T1000 (cell line): ENCODE measurements at regions not wholly inside any gene's neighbourhood (a gene's known extent, or its start where the extent isn't known, plus 50 kb on each side); places are given as distances from the start of the nearest gene placed in this dataset.

Experiments used
- DNase-seq: peaks from one replicate; lab custom pipeline; 2025; ENCODE audit warnings: mixed read lengths; lab: John Stamatoyannopoulos, UW

DNA sequence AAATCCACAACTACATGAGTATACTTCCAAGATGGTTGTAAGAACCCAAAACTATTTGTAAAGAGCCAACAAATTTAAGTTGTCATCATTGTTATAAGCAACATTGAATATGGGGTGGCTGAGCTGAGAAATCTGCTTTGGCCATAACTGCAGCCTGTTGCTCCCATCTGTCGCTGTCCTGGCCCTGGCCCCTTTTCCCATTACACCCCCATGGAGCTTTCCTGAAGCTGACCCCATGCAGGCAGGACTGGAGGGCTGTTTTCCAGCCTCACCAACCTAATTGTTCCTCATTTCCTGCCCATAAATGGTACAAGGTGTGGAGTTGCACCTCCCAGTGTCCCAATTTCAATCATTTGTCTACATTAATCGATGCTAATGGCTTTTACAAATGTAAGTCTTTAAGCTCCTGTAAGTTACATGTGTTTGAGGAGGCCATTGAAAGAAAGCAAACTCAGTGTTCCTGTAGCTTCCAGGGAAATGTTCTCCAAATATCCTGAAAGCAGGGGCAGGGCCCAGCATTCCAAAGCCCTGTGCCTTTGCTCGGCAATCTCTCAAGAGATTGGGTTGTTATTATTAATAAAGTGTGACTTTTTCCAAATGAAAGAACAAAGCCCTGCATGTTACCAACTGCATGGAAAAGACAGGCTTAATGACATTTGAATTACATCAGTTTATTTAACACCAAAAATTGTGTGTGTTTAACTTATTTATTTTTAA lies 545.9 kb downstream of the PLPP3 start:
- DNase-seq: no peak

DNA sequence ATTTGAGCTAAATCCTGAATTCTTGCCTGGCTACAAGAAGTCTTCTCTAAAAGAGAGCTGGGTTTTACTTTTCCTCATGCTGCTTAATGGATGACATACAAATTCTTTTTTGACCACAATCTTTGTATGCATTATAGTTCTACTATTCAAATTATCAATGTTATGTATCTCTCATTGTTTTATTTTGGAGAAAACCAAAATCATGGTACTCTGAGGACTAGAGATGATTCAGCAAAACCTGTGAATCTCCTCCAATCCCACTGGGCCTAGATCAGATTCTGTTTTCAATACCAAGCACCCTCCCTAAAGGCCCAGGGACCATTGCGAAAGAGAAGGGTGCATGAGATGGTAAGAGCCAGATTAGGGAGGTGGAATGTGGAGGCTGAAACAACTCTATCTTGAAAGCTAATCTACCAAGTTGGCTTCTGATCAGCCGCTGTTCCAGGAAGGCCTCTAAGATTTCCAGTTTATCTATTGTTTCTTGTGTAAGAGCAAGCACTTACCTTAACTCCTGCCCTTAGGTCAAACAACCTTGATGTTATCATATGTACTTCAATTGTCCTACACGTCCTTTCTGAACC lies 547.2 kb downstream of the PLPP3 start:
- no peak for DNase-seq

DNA sequence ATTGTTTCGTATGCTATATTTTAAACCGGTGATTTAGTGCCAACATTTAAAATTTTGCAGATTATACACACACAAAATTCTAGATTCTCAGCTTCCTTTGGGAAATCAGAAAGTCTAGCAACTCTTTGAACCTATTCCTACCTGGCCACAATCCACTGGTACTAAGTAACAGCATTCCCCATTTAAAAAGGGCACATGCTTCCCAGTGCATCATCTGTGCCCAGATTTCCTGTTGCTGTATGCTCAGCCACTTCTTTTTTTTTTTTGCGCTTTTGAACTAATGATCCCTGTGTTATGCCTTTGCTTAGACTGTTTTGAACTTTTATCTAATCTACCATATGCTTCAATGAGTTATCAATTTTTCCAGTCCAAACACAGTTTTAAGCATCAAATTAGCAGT lies 548.4 kb downstream of the PLPP3 start:
- no peak for DNase-seq

DNA sequence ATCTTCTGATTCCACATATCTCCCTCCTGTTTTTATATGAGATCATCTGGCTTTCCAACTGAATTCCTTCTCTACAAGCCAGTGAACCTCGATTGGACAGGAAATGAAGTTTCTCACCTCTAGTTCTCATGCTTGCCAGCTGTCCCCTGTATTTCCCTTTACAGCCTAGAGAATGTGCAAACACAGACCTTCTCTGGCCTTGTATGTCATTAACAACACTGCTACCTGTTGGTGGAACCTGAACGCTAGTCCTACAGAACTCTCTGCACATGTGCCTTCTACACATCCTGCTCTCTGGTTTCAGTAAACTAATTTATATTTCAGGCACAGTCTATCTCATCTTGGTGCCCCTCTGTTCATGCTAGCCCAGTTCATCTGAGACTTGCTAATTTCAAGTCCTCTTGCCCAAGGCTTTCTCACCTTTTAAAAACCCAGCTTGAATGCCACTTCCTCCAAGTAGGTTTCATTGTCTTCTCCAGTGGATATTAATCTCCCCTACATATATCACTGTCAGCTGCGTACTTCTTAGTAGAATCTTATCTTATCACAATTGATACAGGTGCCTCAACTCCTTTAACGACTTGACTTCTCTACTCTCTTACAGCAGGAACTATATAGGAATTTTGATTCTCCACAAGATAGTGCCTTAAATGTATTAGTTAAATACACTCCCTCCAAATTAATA lies 549.9 kb downstream of the PLPP3 start:
- DNase-seq: no peak

DNA sequence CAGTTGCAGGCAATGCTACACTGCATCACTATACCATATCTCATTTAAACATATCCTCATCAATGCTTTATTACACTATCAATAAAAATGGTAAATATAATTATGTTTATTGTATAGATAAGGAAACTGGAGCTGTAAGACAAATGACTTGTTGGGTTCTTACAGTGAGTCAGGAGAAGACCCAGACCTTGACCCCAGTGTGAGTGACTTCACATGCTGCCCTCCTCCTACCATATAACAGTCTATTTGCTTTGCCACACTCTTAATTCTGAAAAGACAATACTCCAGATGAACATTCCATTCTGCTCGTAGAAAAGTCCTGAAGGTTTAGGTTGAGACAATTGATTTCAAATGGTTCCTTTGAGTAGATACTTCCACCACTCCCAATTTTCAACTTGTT lies 550.5 kb downstream of the PLPP3 start:
- no peak for DNase-seq

DNA sequence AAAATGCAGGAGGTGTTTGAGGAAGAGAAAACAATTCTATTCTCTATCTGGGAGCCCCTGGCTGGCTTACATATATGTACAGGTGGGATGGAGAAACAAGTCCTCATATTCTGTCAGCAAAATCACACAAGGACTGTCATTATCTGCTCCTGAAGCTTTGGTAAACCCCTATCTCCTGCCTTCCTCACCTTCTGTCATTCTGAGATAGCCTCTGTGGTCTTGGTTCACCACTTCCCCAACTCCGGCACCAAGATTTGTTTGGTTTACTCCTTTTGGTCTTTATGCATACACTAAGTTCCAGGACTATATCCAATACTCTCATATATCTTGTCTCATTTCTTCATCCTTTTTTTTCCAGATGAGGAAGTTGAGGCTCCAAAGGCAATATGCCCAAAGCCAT lies 551.1 kb downstream of the PLPP3 start:
- DNase-seq: no peak

DNA sequence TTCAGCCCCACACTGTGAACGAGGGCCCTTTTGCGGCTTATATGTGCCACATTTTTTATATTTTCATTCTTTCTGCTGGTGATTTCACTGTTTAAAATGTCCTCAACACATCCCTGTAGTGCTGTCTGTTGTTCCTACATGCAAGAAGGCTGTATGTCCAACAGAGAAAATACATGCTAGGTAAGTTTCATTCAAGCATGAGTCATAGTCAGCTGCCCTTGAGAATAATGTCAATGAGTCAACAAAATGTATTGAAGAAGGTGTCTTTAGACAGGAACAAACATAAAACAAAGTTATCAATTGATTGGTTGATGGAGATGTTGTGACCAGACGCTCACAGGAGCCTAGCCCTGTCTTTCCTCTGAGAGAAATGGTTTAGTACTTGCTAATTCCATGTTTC lies 553.4 kb downstream of the PLPP3 start:
- no peak for DNase-seq

DNA sequence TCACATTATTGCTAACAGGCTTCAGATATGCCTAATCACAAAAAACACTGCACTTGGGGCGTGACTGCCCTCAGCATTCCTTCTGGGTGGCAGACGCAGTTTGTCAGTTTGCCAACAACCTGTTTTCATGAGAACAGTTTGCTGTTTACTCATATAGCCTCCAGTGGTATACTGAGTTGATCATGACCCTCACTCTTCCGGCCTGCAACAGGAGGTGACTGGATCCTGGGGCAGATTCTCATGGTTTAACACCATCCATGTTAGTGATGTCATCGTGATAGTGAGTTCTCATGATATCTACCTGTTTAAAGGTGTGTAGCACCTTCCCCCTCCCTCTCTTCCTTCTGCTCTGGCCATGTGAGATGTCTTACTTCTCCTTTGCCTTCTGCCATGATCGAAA lies 555.2 kb downstream of the PLPP3 start:
- no peak for DNase-seq

DNA sequence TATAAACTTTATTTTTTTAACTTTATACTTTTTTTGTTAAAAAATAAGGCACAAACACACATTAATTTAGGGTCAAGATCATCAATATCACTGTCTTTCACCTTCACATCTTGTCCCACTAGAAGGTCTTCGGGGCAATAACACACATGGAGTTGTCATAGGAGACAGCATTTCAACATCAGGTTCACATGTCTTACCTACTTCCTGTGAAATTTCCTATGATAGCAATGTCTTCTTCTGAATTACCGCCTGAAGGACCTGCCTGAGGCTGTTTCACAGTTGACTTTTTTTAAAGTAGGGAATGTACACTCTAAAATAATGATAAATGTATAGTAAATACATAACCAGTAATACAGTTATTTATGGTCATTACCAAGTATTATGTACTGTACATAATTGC lies 559.4 kb downstream of the PLPP3 start:
- no peak for DNase-seq

DNA sequence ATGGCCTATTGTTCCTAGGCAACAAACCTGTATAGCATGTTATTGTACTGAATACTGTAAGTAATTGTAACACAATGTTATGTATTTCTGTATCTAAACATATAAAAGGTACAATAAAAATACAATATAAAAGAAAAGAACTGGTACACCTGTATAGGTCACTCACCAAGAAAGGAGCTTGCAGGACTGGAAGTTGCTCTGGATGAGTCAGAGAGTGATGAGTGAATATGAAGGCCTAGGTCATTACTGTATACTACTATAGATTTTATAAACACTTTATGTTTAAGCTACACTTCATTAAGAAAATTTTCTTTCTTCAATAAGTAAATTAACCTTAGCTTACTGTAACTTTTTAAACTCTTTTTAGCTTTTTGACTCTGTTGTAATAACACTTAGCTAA lies 559.9 kb downstream of the PLPP3 start:
- DNase-seq: no peak

DNA sequence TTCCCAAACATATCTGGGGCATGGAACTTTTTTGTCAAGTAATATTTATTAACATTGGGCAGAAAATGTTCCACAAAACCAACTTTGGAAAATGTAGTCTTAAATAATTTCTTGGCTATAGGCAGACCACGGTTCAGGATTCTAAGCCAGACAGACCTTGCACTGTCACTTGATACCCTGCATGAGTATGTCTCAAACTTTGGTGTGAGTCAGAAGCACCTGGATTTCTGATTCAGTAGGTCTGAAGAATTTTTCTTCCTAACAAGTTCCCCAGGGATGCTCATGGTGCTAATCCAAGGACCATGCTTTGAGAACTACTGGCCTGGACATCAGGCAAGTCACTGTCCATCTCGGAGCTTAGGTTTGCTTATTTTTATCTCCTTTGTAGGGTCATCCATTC lies 562.0 kb downstream of the PLPP3 start:
- DNase-seq: no peak

DNA sequence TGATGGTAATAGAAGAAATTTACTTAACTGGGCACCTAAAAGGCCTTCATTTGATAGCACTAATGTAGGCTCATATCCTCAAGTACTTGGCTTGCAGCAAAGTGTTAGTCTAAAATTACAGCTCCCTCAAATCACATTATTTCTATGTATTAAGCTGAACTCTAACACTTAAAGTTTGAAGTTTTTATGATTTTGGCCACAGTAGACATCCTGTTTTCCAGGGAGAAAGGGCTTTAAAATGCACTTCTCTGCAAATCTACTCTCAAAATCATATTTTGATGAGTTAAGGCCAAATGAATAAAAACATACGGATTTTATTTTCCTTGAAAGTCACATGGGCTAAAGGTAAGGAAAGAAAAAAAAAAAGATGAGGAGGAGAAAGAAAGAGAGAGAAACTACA lies 575.5 kb downstream of the PLPP3 start:
- DNase-seq: no peak

DNA sequence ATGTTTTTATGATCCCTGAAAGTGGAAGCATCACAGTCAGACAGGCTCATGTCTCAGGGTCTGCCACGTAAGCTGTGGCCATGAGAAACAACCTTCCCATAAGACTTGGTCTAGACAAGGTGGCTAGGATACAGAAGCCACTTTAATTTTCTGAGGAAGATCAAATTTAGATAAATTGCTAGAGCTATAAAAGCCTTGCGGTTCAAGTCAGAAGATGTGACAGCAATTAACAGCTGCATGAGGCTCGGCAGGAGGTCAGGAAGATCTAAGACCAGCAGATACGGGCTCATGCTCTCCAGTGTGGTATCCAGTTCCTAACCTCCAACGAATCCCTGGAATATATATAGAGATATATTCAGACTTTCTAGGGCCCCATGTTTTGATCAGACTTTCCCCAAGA lies 577.1 kb downstream of the PLPP3 start:
- DNase-seq: no peak

DNA sequence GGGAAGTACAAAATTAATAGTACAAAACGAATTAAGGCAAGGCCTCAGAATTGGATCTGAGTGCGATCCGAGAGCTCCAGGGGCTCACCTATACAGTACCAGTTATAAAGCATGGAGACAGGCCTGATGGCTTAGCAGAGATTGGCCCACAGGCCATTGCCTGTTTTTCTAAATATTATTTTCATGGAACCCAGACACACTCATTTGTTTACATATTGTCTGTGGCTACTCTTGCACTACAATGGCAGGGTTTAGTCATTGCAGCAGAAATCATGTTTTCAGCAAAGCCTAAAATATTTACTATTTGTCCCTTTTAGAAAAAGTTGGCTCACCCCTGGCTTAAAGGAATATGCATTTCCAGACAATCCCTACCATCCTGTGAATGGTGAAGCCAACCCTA lies 578.9 kb downstream of the PLPP3 start:
- DNase-seq: no peak

DNA sequence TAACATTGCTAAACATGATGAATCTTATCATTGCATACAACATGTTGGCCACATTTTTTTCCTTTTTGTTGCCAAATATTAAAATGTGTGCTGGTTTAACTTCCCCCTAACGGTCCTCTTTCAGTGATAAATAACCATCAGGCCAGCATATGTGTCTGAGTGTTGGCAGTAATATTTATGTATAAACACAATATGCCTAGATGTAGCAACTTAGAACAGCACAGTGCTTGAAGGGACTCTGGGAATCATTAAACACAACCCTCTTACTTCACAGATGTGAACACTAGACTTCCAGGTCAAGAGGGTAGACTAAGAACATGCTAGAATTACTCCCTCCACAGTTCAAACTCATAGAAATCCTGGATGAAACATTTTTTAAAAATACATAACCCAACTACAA lies 581.8 kb downstream of the PLPP3 start:
- DNase-seq: no peak

DNA sequence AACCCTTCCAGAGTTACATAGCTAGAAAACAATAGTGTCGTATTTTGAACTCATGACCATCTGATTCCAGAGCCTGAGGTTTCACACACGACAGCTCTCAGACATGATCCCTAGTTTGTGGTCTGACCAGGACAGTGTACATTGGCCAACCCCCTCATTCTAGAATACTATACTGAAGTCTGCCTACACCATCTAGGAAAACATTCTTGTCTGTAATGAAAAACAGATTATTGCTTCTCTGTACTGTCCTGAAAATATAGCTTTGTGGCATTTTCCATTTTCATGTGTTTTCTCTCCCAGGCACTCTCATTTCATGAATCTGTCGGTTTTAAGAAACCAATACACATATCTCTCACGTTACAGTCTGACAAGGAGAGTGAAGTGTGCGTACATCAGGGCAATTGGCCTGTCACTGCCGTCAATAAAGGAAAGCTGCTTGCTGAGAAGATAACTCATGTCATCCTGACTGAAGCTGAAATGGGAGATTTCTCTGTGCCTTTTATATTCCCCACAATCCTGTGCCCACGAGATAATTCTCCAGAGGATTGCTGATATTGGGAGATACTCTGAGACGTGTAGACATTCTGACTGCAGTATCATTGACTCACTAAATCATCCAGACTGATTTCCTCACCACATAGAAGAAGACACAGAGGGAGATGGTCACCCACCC lies 585.6 kb downstream of the PLPP3 start:
- no peak for DNase-seq

DNA sequence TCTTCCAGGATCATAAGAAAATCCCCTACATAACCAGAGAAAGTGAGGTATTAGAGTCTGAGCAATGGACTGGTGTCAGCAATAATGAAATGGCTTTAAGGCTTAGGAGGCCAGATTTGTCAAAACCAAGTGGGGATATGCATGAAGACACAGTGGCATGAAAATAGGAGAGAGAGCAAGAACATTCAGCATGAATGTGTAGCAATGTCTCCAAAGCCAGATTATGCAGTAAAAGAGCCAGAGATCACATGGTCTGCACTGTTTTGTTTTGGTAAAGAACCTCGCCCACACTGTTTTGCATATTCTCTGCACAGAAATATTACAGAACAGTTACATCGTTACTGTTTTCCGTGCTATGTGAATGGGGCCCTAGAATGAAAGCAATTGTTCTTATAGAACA lies 589.4 kb downstream of the PLPP3 start:
- no peak for DNase-seq

DNA sequence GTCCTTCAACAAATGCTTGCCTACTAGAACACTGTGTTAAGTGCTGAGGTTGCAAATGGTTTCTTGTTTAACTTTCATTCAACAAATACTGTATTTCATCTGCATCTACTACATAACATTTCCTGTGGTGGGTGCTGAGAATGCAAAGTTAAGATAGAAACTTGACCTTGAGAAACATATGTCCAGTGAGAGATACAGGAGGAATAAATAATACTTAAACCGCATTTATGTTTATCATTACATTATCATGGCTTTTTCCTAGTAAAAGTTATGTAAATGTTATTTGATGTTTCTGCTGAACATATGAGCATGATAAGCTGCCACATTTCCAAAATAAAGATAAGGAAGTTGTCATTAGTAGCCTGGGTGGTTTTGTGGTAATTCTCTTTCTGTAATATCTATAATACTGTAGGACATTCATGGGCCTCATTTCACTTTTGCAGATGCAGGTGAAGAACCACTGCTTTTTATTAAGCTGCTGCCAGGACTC lies 590.4 kb downstream of the PLPP3 start:
- no peak for DNase-seq

DNA sequence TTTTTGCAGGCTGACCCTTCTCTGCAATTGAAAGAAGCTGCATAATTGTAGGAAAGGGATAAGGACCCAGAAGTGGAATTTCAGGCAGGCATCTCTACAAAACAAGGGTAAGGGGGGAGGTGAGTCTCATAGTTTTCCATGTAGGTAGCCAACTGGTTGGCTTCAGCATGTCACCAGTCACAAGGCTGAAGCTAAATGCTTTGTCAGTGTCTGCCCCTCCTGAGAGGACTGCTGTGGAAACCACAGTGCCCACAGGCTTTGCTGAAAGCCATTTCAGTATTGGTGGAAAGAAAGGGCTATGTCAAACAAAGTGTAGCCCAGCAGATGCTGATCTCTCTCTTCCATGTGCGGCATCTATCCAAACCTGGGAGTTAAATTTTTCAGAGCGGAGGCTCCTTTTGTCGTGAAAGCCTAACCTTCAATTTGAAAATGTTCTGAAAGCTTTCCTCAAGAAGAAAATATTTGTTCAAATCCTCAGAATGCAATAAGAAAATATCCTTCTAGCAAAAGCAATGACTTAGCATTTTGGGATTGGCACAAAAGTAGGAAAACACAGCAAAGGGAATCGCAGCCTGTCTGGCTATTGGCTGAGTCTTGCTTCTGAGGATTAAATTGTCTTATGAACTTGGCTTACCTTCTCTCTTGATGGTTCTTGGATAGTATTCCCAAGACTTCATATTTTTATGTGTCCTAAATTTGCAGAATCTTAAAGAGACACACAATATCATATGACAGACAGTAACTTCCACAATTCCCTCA lies 591.7 kb downstream of the PLPP3 start:
- no peak for DNase-seq

DNA sequence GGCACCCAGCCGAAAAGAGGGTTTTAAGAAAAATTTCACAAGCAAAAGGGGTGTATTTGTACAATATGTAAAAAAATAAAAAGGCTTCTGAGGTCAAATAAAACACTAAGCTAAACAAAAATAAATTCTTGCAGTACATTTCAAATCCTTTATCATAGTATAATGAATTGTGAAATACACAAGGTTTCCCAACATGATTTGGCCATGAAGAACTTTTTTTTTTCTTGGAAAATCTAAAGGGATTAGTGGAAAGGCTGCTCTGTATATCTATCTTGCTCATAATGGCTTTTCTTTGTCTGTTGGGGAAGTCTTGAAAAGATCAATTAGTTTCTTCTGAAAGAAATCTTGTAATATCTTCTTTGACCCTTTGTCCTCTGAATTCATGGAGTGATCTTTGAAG lies 593.4 kb downstream of the PLPP3 start:
- no peak for DNase-seq

DNA sequence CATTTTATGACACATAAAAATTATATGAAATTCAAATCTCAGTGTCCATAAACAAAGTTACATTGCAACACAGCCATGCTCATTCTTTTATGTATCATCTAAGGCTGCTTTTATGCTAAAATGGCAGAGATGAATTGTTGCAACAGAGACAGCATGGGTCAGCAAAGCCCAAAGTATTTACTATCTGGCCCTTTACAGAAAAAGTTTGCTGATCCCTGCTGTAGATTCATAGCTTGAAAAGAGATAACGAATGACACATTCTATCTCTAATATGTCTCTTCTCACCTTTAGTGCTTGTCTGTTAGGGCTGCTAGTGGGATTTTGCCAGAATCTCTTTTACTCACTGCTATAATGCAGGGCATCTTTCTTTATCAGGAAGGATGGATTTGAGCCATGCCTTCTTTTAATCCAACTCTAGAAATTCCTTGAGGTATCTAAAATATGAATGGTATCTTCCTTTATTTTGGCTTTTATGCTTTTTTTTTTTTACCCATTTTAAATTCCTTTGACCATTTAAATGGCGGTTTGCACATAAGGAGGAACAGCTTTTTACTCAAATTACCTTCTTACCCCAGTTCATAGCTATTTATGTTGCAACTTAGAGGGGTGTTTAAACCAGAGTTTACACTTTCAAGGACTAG lies 598.2 kb downstream of the PLPP3 start:
- no peak for DNase-seq

DNA sequence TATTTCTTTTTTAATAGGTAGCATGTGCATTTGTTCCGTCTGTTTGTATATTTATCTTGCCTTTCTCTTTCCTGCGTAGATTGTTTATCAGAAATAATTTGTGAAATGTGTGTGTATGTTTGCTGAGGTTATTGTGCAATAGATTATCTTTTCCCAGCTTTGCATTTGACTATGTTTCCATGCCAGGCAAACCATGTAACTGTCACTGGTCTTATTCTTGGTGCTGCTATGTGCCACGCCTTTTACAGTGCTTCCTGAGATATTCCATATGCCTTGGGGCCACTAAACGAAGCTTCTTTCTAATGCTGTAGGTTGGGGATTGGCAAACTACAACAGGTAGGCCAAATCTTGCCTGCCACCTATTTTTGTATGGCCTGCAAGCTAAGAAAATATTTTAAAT lies 598.8 kb downstream of the PLPP3 start:
- DNase-seq: no peak
